ENCODE measurements at regions not wholly inside any gene's neighbourhood (a gene's known extent, or its start where the extent isn't known, plus 50 kb on each side); places are given as distances from the start of the nearest gene placed in this dataset.

DNA sequence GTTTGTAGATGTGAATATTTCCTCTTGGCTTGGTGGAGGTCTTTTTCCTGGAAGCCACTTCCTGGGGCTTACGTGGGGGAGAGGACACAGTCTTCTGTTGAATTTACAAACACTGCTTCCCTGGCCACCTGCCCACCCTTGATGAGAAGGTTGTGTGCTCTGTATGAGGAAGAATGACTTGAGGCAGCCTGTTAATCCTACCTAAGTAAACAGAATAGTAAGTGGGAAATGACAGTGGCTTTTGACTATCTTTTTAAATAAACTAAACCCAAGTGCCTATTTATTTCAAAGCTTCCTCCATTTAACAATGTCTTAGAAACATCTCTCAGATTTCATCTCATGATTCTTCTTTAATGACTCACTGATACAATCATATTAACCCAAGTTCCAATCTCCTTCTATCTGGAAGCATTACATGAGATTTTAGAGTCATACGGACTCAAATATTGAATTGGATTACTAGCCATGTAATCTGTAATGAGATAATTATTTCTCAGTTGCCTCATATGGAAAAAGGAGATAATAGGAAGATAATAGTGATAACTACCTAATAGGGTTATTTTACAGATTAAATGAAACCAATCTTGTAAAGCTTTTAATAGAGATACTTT is 96.6 kb upstream of the SMIM36 start:
- TF ChIP-seq, protein P1, sequence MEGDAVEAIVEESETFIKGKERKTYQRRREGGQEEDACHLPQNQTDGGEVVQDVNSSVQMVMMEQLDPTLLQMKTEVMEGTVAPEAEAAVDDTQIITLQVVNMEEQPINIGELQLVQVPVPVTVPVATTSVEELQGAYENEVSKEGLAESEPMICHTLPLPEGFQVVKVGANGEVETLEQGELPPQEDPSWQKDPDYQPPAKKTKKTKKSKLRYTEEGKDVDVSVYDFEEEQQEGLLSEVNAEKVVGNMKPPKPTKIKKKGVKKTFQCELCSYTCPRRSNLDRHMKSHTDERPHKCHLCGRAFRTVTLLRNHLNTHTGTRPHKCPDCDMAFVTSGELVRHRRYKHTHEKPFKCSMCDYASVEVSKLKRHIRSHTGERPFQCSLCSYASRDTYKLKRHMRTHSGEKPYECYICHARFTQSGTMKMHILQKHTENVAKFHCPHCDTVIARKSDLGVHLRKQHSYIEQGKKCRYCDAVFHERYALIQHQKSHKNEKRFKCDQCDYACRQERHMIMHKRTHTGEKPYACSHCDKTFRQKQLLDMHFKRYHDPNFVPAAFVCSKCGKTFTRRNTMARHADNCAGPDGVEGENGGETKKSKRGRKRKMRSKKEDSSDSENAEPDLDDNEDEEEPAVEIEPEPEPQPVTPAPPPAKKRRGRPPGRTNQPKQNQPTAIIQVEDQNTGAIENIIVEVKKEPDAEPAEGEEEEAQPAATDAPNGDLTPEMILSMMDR (IDR thresholded peaks at IDR 0.05) = no peak
- TF ChIP-seq ZFX (IDR thresholded peaks at IDR 0.05; ENCODE audit: borderline replicate concordance) = no peak
